ENCODE measurements at regions not wholly inside any gene's neighbourhood (a gene's known extent, or its start where the extent isn't known, plus 50 kb on each side); places are given as distances from the start of the nearest gene placed in this dataset.

DNA sequence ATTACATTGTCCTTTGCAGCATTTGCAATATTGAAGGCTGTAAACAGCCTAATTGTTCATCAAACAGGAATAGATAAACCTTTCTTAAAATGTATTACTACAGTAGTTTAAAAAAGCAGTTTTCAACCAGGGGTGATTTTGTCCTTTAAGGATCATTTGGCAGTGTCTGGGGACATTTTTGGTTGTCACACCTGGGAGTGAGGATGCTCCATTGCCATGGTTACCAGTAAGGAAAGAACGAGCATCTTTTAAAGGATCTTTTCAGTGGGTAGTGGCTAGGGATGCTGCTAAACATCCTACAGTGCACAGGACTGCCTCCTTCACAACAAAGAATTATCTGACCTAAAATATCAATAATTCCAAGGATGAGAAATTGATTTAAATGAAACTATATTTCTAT, 596.3 kb downstream of the HINT1 start:
- no peak overlapping the region for H3K4me3 Mint-ChIP-seq
- DNase-seq (ENCODE audit: low spot score in 2 of 2, unreplicated experiment in 2 of 2), result no peak
- H3K27ac Mint-ChIP-seq, result no peak overlapping the region
- no peaks in the 10 kb centered on the region for H3K4me1 Mint-ChIP-seq
- no peaks in the 10 kb centered on the region for H3K36me3 Mint-ChIP-seq
- TF ChIP-seq, protein P1, sequence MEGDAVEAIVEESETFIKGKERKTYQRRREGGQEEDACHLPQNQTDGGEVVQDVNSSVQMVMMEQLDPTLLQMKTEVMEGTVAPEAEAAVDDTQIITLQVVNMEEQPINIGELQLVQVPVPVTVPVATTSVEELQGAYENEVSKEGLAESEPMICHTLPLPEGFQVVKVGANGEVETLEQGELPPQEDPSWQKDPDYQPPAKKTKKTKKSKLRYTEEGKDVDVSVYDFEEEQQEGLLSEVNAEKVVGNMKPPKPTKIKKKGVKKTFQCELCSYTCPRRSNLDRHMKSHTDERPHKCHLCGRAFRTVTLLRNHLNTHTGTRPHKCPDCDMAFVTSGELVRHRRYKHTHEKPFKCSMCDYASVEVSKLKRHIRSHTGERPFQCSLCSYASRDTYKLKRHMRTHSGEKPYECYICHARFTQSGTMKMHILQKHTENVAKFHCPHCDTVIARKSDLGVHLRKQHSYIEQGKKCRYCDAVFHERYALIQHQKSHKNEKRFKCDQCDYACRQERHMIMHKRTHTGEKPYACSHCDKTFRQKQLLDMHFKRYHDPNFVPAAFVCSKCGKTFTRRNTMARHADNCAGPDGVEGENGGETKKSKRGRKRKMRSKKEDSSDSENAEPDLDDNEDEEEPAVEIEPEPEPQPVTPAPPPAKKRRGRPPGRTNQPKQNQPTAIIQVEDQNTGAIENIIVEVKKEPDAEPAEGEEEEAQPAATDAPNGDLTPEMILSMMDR (IDR thresholded peaks at IDR 0.05; ENCODE audit: unreplicated experiment), result no peak
- H3K27me3 Mint-ChIP-seq (ENCODE audit: low read depth), result no peaks in the 10 kb centered on the region
- no peaks in the 10 kb centered on the region for H3K9me3 Mint-ChIP-seq

DNA sequence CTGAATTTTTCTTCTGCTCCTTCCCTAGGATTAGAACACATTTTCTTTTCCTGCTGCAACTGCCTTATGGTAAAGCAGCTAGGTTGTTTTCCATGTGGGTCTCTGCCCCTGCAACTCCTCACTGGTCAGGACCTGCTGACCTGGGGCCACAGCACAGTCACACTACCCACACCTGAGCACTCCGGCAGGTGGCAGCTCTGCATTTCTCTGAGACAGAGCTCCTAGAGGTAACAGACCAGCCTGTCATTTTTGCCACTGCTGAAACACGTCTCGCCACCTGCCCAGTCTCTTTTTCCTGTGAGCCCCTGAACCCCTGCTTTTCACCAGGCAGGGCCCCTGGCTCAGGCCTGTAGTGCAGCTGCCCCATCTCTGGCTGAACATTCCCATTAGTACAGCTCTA, 609.6 kb downstream of the HINT1 start:
- Mint-ChIP-seq H3K9me3 (peaks cover 32% of the 10 kb centered on the region), H3K36me3 (no peaks in the 10 kb centered on the region), H3K4me1 (no peaks in the 10 kb centered on the region), H3K27me3 (ENCODE audit: low read depth) (no peaks in the 10 kb centered on the region), H3K4me3 (no peak overlapping the region), H3K27ac (no peak overlapping the region)
- DNase-seq (ENCODE audit: low spot score in 2 of 2, unreplicated experiment in 2 of 2), result no peak
- TF ChIP-seq, protein P1 (IDR thresholded peaks at IDR 0.05; ENCODE audit: unreplicated experiment), result no peak

DNA sequence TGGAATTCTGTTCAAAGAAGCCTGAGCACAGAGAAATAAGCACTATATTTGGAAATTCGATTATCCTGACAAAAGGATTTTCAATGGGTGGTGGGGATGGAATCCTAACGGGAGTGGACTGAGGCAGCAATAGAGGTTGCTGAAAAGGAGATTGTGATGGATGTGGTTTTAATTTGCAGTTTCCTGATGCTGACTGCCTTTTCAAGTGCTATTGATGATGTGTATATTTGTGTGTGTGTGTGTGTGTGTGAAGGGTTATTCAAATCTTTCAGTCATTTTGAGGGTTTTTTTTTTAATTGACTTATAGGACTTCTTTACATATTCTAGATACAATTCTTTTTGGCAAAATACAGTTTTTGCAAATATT, 614.5 kb downstream of the HINT1 start:
- TF ChIP-seq, protein P1 (IDR thresholded peaks at IDR 0.05; ENCODE audit: unreplicated experiment), result no peak
- Mint-ChIP-seq H3K4me1 (no peaks in the 10 kb centered on the region), H3K27me3 (ENCODE audit: low read depth) (no peaks in the 10 kb centered on the region), H3K36me3 (no peaks in the 10 kb centered on the region), H3K9me3 (peaks cover 46% of the 10 kb centered on the region), H3K4me3 (no peak overlapping the region), H3K27ac (no peak overlapping the region)
- no peak for DNase-seq (ENCODE audit: low spot score in 2 of 2, unreplicated experiment in 2 of 2)

DNA sequence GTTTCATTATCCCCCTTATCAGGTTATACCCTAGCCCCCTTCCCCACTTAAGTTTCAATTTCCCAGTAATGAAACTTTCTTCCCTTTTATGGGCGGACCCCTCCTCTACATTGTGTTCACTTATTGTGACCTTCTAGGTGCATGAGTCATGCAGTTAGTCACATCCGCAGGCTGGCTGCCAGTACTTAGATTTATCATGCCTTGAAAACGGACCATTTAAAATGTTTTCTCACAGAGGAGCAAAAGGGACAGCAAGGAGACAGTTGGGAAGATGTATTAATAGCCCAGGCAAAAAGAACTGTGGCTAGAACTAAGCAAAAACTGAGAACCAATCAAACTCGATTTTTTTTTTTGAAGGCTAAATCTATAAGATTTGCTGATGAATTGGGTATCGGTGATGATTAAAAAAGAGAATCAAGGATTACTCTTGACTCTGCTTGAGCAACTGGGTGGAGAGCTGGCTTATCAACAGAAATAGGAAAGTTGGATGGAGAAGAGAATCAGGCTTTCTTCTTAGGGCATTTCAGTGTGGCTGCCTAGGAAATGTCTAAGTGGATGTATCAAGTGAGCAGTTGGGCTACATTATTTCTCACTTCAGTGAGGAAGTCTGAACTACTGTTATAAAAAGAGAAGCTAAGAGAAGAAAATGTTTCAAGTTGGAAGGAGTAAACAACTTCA, 615.0 kb downstream of the HINT1 start:
- H3K27me3 Mint-ChIP-seq (ENCODE audit: low read depth), result no peaks in the 10 kb centered on the region
- no peak for DNase-seq (ENCODE audit: low spot score in 2 of 2, unreplicated experiment in 2 of 2)
- TF ChIP-seq, protein P1 (IDR thresholded peaks at IDR 0.05; ENCODE audit: unreplicated experiment), result no peak
- H3K4me1 Mint-ChIP-seq, result no peaks in the 10 kb centered on the region
- H3K9me3 Mint-ChIP-seq, result peaks cover 51% of the 10 kb centered on the region
- H3K4me3 Mint-ChIP-seq, result no peak overlapping the region
- H3K36me3 Mint-ChIP-seq, result no peaks in the 10 kb centered on the region
- no peak overlapping the region for H3K27ac Mint-ChIP-seq

DNA sequence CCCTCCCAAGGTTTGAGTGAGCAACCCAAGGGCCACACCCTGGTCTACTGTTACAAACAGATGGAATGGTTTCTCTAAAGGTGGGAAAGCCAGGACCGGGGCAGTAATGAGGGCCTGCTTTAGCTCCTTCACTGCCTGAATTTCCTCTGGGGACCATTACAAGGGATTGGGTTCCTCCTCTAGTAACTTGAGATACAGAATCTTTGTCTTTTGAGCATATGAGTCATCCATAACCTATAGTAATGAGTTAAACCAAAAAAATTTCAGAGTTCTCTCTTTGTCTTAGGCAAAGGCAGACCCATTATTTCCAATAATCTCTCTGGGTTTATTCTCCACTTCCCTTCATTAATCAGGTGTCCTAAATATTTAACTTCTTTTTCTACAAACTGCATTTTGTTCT, 618.8 kb downstream of the HINT1 start:
- H3K36me3 Mint-ChIP-seq, result no peaks in the 10 kb centered on the region
- H3K4me3 Mint-ChIP-seq, result no peak overlapping the region
- no peak for DNase-seq (ENCODE audit: low spot score in 2 of 2, unreplicated experiment in 2 of 2)
- H3K27ac Mint-ChIP-seq, result no peak overlapping the region
- no peaks in the 10 kb centered on the region for H3K4me1 Mint-ChIP-seq
- H3K27me3 Mint-ChIP-seq (ENCODE audit: low read depth), result no peaks in the 10 kb centered on the region
- peaks cover 69% of the 10 kb centered on the region for H3K9me3 Mint-ChIP-seq
- TF ChIP-seq, protein P1 (IDR thresholded peaks at IDR 0.05; ENCODE audit: unreplicated experiment), result no peak

DNA sequence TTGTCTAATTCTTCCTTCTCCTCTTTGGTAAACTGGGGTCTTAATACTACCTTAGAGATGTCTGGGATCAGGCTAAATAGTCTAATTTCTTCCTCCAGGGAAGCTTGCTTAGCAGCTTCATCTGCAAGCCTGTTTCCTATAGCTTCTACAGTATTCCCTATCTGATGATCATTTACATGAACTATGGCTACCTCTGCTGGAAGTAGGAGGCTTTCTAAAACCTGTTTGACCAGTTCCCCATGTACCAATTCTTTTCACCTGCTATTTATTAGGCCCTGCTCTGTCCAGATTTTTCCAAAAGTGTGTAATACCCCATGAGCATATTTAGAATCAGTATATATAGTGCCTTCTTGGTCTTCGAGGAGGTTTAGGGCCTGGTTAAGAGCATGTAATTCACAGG, 619.8 kb downstream of the HINT1 start:
- no peaks in the 10 kb centered on the region for H3K36me3 Mint-ChIP-seq
- DNase-seq (ENCODE audit: low spot score in 2 of 2, unreplicated experiment in 2 of 2), result no peak
- H3K27ac Mint-ChIP-seq, result no peak overlapping the region
- no peaks in the 10 kb centered on the region for H3K4me1 Mint-ChIP-seq
- H3K27me3 Mint-ChIP-seq (ENCODE audit: low read depth), result no peaks in the 10 kb centered on the region
- H3K9me3 Mint-ChIP-seq, result peaks cover 74% of the 10 kb centered on the region
- TF ChIP-seq, protein P1 (IDR thresholded peaks at IDR 0.05; ENCODE audit: unreplicated experiment), result no peak
- H3K4me3 Mint-ChIP-seq, result no peak overlapping the region
